ENCODE measurements at regions not wholly inside any gene's neighbourhood (a gene's known extent, or its start where the extent isn't known, plus 50 kb on each side); places are given as distances from the start of the nearest gene placed in this dataset.

- TF ChIP-seq CTCF (conservative IDR thresholded peaks at IDR 0.05) (no peak), ZFX (IDR thresholded peaks at IDR 0.05) (no peak)
These were observed 192.9 kb upstream of the GALNT2 start for GRCh38 chr1:229874136-229874535.
